Pons (tissue), 1 donor: ENCODE measurements at regions not wholly inside any gene's neighbourhood (a gene's known extent, or its start where the extent isn't known, plus 50 kb on each side); places are given as distances from the start of the nearest gene placed in this dataset.
A peak's percentile ranks its signal among the peaks of the same experiment; 100 is the strongest.
"Not testable (repeated sequence)": the region's sequence is repeated elsewhere in the genome, so short reads cannot be mapped to it uniquely, and the experiment has no call there.

Experiments used
- DNase-seq: peaks from one replicate; pipeline ENCODE4 v3.0.0-alpha.2; 2016; ENCODE audit warnings: low spot score

DNA sequence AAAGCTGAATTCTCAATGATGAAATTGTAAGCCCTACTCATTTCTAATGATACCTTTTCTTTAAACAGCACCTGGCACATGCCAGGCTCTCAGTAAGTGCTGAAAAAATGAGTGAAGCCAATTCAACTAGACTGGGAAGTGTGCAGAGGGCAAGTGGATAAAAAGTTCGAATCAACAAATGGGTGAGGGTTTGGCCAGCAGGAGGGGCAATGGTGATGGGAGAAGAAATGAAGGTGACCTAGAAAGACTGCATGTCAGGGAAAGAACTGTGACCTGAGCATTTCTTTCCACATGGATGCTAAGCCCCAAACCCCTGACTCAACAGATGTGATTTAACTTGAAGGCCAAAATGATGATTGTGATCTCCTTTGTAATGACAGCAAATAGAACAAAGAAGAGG is 54.6 kb downstream of the DKK1 start:
- no peak for DNase-seq

DNA sequence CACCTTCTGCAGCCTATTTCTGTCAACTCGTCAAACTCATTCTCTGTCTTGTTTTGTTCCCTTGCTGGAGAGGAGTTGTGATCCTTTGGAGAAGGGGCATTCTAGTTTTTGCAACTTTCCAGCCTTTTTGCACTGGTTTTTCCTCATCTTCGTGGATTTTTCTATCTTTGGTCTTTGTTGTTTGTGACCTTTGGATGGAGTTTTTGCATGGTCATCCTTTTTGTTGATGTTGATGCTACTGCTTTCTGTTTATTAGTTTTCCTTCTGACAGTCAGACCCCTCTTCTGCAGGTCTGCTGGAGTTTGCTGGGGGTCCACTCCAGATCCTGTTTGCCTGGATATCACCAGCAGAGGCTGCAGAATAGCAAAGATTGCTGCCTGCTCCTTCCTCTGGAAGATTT is 60.1 kb downstream of the DKK1 start:
- not testable (repeated sequence) for DNase-seq

DNA sequence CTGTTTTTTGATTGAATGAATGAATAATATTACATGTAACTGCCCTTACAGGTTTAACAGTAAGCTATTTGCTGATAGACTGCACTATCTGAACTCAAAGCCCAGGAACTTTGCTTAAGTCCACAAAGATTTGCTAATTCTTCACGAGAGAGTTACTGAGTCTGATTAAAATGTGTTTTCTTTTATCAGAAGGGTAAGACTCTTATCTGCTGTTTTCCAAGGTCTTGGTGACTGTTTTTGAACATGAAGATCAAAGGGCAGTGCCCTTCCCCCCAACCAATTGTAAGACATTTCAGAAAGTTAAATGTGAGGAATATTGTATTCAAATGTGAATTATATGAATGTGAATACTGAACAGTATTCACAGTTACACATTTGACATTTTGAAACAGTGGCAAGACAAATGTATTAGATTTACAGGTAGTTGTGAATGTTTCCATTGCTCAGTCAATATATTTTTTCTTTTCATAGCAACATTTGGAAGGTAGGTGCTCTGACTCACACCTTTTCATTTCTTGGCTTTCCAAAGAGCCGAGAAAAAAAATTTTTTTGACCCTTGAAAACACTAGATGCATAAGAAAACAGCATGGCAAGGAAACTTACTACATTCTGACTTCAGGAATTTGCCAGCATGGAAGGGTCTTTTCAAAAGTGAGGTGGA is 62.7 kb downstream of the DKK1 start:
- no peak for DNase-seq

DNA sequence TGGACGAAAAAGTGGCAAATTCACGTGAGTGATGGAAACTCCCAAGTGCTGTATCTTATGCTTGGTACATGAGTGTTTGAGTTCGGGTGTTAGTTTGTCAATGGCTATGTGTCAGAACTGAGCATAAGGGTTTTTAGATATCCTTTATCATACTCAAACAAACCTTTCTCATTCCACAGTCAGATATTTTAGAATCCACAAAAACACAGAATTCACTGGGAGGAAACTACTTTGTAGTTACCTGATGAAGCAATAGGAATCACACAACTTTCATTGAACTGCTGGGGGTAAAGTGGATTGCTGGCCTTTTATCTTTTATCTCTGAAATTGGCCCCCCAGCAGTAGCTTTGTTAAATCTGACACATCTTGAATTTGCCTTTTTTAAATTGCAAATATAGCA is 64.0 kb downstream of the DKK1 start:
- no peak for DNase-seq

DNA sequence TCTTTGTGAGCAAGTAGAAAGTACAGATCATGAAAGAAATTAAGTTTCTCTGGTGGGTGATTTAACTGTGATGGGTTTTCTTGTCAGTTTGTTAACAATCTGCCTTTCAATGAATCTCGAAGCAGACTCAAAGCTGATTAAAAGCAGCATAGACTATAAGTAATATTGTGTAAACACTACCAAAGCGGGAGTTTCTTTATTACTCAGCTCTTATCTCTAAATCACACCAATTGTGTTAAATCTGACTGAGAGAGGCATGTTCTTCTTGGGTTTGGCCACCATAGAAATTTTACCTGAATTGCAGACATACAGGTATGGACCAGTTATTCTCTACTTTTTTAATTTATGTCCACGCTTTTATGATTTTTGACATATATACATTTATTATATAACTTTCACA is 65.2 kb downstream of the DKK1 start:
- DNase-seq, result no peak

GRCh38 chr10:52383088-52383487 is 69.0 kb downstream of the DKK1 start:
- no peak for DNase-seq

DNA sequence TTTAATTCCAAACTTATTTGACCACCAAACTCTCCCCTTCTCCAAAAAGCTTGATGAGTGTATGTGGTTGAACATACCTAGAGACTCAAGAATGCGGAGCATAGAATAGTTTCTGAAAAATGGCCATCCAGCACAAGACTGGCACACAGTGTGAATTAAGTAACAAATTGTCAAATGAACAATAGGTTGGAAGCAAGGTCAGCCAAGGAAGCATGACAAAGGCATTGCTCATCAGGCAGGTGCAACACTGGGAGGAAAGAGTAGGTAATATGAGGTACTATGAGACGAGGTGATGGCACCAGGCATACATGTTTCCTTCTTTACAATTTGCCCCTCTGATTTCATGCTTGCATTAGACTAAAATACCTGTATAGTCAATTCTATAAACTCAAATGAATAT is 73.7 kb downstream of the DKK1 start:
- no peak for DNase-seq

DNA sequence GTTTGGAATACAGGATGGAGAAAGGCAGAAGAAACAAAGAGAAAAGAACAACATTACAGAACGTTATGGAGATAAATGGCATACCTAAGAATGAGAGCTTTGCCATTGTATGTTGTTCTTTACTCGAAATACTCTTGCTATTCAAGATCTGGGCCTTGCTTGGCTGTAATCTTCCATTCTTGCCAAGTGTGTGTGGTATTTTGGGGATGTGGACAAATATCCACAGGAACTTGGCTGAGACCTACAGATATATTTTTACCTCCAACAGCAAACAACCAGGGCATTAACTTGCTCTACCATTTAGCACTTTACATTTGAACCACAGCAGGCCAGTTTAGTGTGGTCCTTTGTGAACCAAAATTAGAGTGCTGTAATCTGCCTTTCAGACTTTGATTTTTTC is 76.3 kb downstream of the DKK1 start:
- DNase-seq, result no peak

DNA sequence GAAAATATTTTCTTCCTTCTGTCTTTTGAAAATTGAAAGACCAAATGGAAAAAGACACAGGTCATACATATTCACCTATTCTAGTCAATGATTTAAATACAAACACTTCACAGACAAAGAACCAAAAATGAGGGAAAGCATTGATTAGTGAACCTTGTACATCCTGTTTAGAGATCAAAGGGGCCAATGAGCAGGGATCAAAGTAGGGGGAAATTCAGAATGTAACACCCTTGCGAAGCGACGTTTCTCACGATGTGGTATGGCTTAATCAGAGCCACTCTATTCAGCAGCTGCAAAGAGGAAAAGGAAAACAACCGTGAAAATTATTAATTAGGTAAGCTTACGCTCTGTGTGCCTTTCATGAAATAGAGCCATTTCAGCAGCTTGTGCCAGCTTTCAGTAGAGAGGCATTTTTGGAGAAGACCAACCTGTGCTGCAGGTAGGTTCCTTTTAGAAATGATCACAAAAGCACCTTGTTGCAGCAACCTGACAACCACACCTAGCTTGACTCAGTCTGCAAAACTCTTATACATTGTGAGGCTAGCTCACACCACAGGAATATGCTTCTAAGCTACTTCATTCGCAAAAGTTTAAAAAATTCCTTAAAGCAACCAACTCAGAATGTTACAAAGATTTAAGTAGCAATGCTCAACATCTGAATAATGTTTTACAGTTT is 78.0 kb downstream of the DKK1 start:
- no peak for DNase-seq

- DNase-seq, result no peak
Measured at GRCh38 chr10:52394246-52394645, 80.2 kb downstream of the DKK1 start.

DNA sequence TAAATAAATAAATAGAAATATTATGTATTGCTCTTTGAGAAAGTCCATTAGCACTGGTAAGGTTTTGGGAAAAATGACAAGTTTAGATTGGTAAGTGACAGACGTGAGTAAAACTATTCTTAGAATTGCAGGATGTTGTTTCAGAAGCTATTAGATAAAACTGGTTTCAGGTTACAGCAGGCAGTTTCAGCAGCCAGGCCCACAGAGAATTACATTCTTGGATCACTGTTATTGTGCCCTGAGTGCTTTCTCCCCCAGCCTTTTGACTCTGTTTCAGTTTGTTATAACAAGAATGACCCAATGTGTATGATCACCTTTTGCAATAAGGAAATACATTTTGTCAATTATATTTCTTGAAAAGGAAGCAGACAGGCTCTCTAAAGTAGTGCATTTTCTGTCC is 86.5 kb downstream of the DKK1 start:
- no peak for DNase-seq

GRCh38 chr10:52403801-52404200 is 89.7 kb downstream of the DKK1 start:
- DNase-seq, result not testable (repeated sequence)

- DNase-seq, result no peak
Measured at GRCh38 chr10:52409195-52409594, 95.1 kb downstream of the DKK1 start.

DNA sequence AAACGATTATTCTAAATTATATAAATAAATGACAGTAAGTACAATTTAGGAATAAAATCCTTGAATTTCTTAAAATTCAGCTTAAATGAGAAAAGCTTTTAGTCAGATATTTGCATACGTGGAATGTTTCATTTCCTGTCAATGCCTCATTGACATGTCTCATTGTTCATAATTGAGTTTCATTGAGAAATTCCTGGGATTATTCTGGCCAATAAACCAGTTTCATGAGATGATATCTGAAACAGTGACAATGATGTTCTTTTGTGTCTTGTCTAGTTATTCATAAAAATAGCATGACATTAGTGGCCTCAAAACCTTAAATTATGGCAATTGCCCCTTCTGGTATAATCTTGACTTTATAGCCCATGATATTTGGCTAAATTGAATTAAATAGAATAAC is 95.8 kb downstream of the DKK1 start:
- DNase-seq, result no peak

DNA sequence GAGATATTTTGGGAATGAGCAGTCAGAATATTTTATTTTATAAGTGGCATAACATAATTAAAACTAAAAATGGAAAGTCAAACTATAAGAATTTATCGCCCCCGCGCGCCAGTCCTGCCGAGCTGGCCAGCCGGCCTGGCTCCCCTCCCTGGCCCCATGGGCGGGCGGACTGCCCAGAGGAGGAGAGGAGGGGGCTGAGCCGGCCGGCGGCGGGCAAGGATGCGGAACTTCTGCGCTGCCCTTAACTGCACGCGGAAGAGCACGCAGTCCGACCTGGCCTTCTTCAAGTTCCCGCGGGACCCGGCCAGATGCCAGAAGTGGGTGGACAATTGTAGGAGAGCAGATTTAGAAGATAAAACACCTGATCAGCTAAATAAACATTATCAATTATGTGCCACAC is 96.8 kb downstream of the DKK1 start:
- no peak for DNase-seq

DNA sequence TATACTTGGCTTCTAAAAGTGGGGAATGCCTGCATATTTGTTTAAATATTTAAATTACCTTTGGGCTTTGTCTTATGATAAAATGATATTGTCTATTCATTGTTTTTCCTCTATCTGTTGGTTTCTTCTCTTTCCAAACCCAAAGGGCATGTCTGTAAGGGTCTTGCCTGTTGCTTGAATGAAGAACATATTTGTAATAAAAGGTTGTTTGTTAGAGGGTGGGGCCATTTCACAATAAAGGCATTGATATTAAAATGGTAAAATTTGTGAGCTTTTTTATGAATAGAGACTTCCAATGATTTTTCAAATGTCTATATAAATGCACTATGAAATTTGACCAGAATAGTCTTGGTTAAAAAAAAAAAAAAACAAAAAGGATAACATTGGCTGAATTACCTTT is 105.2 kb downstream of the DKK1 start:
- DNase-seq, result no peak

DNA sequence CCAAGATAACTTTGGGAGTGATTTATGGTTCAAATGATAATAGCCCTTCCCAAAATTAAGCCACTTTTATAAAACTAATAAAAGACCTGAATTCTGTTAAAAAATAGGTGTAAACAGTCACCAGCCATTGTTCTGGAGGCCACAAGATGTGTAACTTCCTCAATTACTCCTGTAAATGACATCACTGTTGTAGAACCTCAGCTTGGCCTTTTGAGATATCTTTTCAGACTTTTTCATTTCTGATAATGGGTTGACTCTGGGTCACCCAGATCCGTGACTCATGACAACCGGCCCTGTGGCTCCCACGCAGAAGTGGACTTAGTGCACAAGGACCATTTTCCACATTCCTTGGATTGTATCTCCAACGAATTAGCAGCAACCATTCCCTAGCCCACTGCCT is 106.6 kb downstream of the DKK1 start:
- DNase-seq, result no peak

GRCh38 chr10:52423369-52423768 is 109.3 kb downstream of the DKK1 start:
- DNase-seq, result no peak

- DNase-seq, result no peak
Measured at GRCh38 chr10:52424341-52424740, 110.3 kb downstream of the DKK1 start.

DNA sequence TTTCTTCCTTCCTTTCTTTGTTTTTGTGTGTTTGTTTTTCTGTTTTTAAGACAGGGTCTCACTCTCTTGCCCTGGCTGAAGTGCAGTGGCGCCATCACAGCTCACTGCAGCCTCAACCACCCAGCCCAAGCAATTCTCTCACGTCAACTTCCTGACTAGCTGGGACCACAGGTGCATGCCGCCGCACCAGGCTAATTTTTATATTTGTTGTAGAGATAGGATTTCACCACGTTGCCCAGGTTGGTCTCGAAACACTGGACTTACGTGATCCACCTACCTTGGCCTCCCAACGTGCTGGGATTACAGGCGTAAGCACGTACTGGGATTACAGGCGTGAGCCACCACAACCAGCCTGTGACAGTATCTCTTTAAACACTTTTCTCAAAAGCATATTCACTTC is 120.7 kb downstream of the DKK1 start:
- DNase-seq, result no peak

- DNase-seq, result no peak
Measured at GRCh38 chr10:52436664-52437063, 122.6 kb downstream of the DKK1 start.

DNA sequence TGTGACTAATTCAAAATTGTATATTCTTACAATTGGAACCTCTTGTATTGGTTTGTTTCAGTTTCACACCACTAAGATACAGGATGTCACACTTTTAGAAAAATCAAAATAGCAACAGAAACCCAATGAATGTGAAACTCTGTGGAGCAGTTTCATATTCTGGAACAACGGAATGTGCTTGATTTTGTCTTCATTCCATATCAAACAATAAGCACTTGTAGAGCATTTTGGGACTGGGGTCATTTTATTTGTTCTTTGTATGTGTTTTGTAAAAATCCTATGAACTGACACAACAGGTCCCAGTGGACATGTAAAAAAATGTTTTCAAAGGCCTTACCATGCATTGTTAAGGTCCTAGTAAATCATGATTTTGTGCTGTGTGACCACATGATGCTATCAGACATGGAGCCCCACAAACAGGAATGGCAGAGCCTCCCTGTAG is 123.1 kb downstream of the DKK1 start:
- peak; percentile 5 for DNase-seq

DNA sequence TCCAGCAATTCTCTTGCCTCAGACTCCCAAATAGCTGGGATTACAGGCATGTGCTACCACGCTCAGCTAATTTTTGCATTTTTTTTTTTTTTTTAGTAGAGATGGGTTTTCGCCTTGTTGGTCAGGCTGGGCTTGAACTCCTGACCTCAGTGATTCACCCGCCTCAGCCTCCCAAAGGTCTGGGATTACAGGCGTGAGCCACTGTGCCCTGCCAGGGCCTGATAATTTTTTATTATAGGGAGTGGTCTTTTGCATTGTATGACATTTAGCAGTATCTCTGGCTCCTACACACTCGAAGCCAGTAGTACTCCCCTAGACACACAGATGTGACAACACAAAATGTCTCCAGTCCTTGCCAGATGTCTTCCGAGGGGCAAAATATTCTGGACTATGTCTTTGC is 124.0 kb downstream of the DKK1 start:
- DNase-seq, result no peak
